GM23338 (cell line): ENCODE measurements at regions not wholly inside any gene's neighbourhood (a gene's known extent, or its start where the extent isn't known, plus 50 kb on each side); places are given as distances from the start of the nearest gene placed in this dataset.

Source experiments
- ATAC-seq: fragments of 200-7000 bp; cut with Tn5 transposase; 3 replicates; pipeline ENCODE4 v1.9.1; 2020
- DNase-seq: peaks from one replicate; pipeline ENCODE4 v3.0.0-alpha.2; 2015; ENCODE audit warnings: low spot score
- H2AFZ ChIP-seq: fragments of 200-600 bp; sonication (generic); 2 replicates; pipeline ENCODE4 v1.8.0; 2016; ENCODE audit warnings: antibody characterized with exemption, mild to moderate bottlenecking, moderate library complexity
- H3F3A ChIP-seq: fragments of 200-600 bp; sonication (generic); replicated peaks from 2 replicates; pipeline ENCODE4 v1.8.0; 2017; ENCODE audit warnings: antibody characterized with exemption, mixed run types, low read depth
- H3K27ac ChIP-seq: fragments of 200-600 bp; sonication (generic); 2 replicates; pipeline ENCODE4 v1.6.1; 2016; ENCODE audit warnings: low read depth
- H3K27me3 ChIP-seq: fragments of 200-600 bp; sonication (generic); 2 replicates; pipeline ENCODE4 v1.8.0; 2016; ENCODE audit warnings: mild to moderate bottlenecking, mixed run types, moderate library complexity; ENCODE audit not compliant: insufficient read depth
- H3K36me3 ChIP-seq: fragments of 200-600 bp; sonication (generic); 2 replicates; pipeline ENCODE4 v1.8.0; 2016; ENCODE audit warnings: mild to moderate bottlenecking; ENCODE audit not compliant: insufficient read depth
- H3K4me1 ChIP-seq: fragments of 200-600 bp; sonication (generic); 2 replicates; pipeline ENCODE4 v1.8.0; 2016; ENCODE audit warnings: mild to moderate bottlenecking, moderate library complexity; ENCODE audit not compliant: insufficient read depth
- H3K4me2 ChIP-seq: fragments of 200-600 bp; sonication (generic); 2 replicates; pipeline ENCODE4 v1.7.1; 2017; ENCODE audit warnings: mixed run types
- H3K4me3 ChIP-seq: fragments of 200-600 bp; sonication (generic); 2 replicates; pipeline ENCODE4 v1.6.1; 2016; ENCODE audit warnings: mixed run types
- H3K79me2 ChIP-seq: fragments of 200-600 bp; sonication (generic); replicated peaks from 2 replicates; pipeline ENCODE4 v1.8.0; 2017; ENCODE audit warnings: mild to moderate bottlenecking; ENCODE audit not compliant: insufficient read depth
- H3K9me2 ChIP-seq: fragments of 200-600 bp; sonication (generic); 2 replicates; pipeline ENCODE4 v1.8.0; 2017; ENCODE audit not compliant: insufficient read depth
- H4K20me1 ChIP-seq: fragments of 200-600 bp; sonication (generic); replicated peaks from 2 replicates; pipeline ENCODE4 v1.8.0; 2017; ENCODE audit warnings: mild to moderate bottlenecking; ENCODE audit not compliant: insufficient read depth
- H3K27ac Mint-ChIP-seq: 2 replicates; pipeline ENCODE4 v1.8.0; 2020; ENCODE audit warnings: inconsistent platforms, mild to moderate bottlenecking, moderate library complexity, mixed read lengths
- H3K27me3 Mint-ChIP-seq: 3 replicates; pipeline ENCODE4 v1.8.0; 2022; ENCODE audit warnings: low read depth, mild to moderate bottlenecking, moderate library complexity, mixed read lengths, inconsistent platforms; ENCODE audit not compliant: insufficient read depth, poor library complexity
- H3K36me3 Mint-ChIP-seq: 3 replicates; pipeline ENCODE4 v1.8.0; 2021; ENCODE audit warnings: low read depth, mild to moderate bottlenecking, inconsistent platforms, moderate library complexity, mixed read lengths
- H3K4me1 Mint-ChIP-seq: 3 replicates; pipeline ENCODE4 v1.8.0; 2020; ENCODE audit warnings: mild to moderate bottlenecking, inconsistent platforms, mixed read lengths
- H3K4me3 Mint-ChIP-seq: 3 replicates; pipeline ENCODE4 v1.8.0; 2021; ENCODE audit warnings: moderate library complexity, mild to moderate bottlenecking, inconsistent platforms, mixed read lengths
- H3K9me3 Mint-ChIP-seq: 3 replicates; pipeline ENCODE4 v1.8.0; 2020; ENCODE audit warnings: moderate library complexity, mild to moderate bottlenecking, inconsistent platforms, mixed read lengths
- CREB1 ChIP-seq: fragments of 250-450 bp; sonication (Bioruptor Pico); IDR thresholded peaks from 2 replicates; pipeline ENCODE4 v1.5.0; 2020; ENCODE audit warnings: low read depth, mild to moderate bottlenecking, moderate library complexity
- EZH2 ChIP-seq: fragments of 200-600 bp; sonication (generic); IDR thresholded peaks from one replicate; pipeline ENCODE4 v1.8.0; 2017; ENCODE audit warnings: antibody characterized with exemption, mild to moderate bottlenecking, low read depth; ENCODE audit not compliant: unreplicated experiment
- EZH2phosphoT487 ChIP-seq: fragments of 200-600 bp; sonication (generic); IDR thresholded peaks from one replicate; pipeline ENCODE4 v1.8.1; 2018; ENCODE audit warnings: antibody characterized with exemption; ENCODE audit not compliant: unreplicated experiment
- JUNB ChIP-seq: IDR thresholded peaks from one replicate; pipeline ENCODE4 v1.6.1; 2016; ENCODE audit warnings: antibody characterized with exemption; ENCODE audit not compliant: unreplicated experiment
- NANOG ChIP-seq: IDR thresholded peaks from 2 replicates; pipeline ENCODE4 v1.6.1; 2016; ENCODE audit warnings: antibody characterized with exemption, borderline replicate concordance
- ZNF114 ChIP-seq: fragments of 250-450 bp; sonication (Bioruptor Pico); IDR thresholded peaks from 2 replicates; pipeline ENCODE4 v1.5.0; 2020; ENCODE audit warnings: mild to moderate bottlenecking, moderate library complexity
- TF ChIP-seq, protein P1 (sequence below), 2 experiments: fragments of 200-600 bp in 1 of 2; sonication (generic) in 1 of 2; conservative IDR thresholded peaks; 2 replicates each; pipeline versions ENCODE4 v1.5.1 to v1.6.1; 2016 to 2017; ENCODE audit warnings: antibody characterized with exemption in 2 of 2, low read depth in 2 of 2, mild to moderate bottlenecking in 2 of 2, moderate library complexity in 1 of 2
- TF ChIP-seq, protein P2 (sequence below): fragments of 250-450 bp; sonication (Bioruptor Pico); IDR thresholded peaks from 2 replicates; pipeline ENCODE4 v1.5.0; 2020; ENCODE audit warnings: mild to moderate bottlenecking, moderate library complexity
- TF ChIP-seq, protein P3 (sequence below): IDR thresholded peaks from 2 replicates; pipeline ENCODE4 v1.6.1; 2016; ENCODE audit warnings: antibody characterized with exemption

DNA sequence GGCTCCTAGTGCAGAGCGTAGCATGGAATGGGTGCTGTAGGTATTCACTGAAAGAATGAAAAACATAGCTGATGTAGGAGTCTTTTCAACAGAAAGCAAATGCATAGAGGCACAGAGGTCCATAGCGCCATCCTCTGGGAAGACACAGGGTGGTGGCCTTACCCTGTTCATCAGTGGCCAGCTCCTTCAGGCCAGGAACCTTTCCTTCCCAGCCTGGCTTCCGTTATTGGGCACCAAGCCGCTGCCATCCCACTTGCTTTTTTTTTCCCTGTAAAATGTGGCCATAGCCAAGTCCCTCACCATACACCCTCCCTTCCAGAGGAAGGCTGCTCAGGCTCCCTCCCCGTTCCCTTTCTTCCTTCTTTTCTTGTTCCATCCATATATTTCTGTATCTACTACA is 118.1 kb downstream of the ZNF621 start:
- Histone ChIP-seq H3F3A (no peaks in the 10 kb centered on the region), H2AFZ (peak overlapping the region; percentile 59; the same call in 1 of the 2 replicates), H3K27me3 (no peaks in the 10 kb centered on the region), H4K20me1 (no peaks in the 10 kb centered on the region), H3K36me3 (no peaks in the 10 kb centered on the region), H3K4me3 (no peak overlapping the region), H3K79me2 (no peaks in the 10 kb centered on the region), H3K9me2 (peaks cover 23% of the 10 kb centered on the region), H3K27ac (no peak overlapping the region), H3K4me2 (no peak overlapping the region), H3K4me1 (no peaks in the 10 kb centered on the region)
- no peaks in the 10 kb centered on the region for H3K4me1 Mint-ChIP-seq
- DNase-seq (peak; percentile 6), ATAC-seq (no peak)
- H3K36me3 Mint-ChIP-seq, result no peaks in the 10 kb centered on the region
- H3K27ac Mint-ChIP-seq, result no peak overlapping the region
- H3K4me3 Mint-ChIP-seq, result no peak overlapping the region
- H3K9me3 Mint-ChIP-seq, result no peaks in the 10 kb centered on the region
- H3K27me3 Mint-ChIP-seq, result no peaks in the 10 kb centered on the region
- TF ChIP-seq, protein P1, sequence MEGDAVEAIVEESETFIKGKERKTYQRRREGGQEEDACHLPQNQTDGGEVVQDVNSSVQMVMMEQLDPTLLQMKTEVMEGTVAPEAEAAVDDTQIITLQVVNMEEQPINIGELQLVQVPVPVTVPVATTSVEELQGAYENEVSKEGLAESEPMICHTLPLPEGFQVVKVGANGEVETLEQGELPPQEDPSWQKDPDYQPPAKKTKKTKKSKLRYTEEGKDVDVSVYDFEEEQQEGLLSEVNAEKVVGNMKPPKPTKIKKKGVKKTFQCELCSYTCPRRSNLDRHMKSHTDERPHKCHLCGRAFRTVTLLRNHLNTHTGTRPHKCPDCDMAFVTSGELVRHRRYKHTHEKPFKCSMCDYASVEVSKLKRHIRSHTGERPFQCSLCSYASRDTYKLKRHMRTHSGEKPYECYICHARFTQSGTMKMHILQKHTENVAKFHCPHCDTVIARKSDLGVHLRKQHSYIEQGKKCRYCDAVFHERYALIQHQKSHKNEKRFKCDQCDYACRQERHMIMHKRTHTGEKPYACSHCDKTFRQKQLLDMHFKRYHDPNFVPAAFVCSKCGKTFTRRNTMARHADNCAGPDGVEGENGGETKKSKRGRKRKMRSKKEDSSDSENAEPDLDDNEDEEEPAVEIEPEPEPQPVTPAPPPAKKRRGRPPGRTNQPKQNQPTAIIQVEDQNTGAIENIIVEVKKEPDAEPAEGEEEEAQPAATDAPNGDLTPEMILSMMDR (conservative IDR thresholded peaks at IDR 0.05; ENCODE audit: low read depth in 2 of 2), result peak; percentile 11 to 65; a peak in 2 of 4 replicates
- TF ChIP-seq CREB1, result no peak

DNA sequence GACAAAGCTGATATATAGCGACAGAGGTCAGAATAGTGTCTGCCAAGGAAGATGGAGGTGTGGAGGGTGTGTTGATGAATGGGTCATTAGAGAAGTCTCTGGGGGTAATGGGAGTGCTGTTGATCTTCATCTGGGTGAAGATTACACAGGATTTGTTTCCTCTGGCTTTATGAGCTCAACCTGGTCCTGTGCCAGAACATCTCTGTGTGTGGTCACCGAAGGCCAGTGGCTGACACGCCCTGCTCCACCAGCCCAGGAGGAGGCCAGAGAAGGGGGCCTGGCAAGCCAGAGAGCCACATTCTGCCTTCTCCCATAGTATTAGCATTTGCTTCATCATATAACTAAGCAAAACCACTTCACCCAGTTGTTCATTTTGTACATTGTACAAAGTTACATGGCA is 121.1 kb downstream of the ZNF621 start:
- Mint-ChIP-seq H3K4me3 (no peak overlapping the region), H3K36me3 (no peaks in the 10 kb centered on the region), H3K4me1 (no peaks in the 10 kb centered on the region), H3K27ac (no peak overlapping the region), H3K27me3 (peaks cover 3% of the 10 kb centered on the region), H3K9me3 (no peaks in the 10 kb centered on the region)
- no peak overlapping the region for H3K4me3 ChIP-seq
- DNase-seq (no peak), ATAC-seq (no peak)
- no peaks in the 10 kb centered on the region for H3K27me3 ChIP-seq
- H3K79me2 ChIP-seq, result no peaks in the 10 kb centered on the region
- no peaks in the 10 kb centered on the region for H3K4me1 ChIP-seq
- H3K4me2 ChIP-seq, result no peak overlapping the region
- no peaks in the 10 kb centered on the region for H3K36me3 ChIP-seq
- H3K9me2 ChIP-seq, result peaks cover 19% of the 10 kb centered on the region; the same call in 1 of the 2 replicates
- no peaks in the 10 kb centered on the region for H4K20me1 ChIP-seq
- TF ChIP-seq JUNB (no peak), EZH2 (no peak), NANOG (no peak), ZNF114 (CRISPR knock-in tag) (no peak), EZH2phosphoT487 (no peak)
- TF ChIP-seq, protein P2, sequence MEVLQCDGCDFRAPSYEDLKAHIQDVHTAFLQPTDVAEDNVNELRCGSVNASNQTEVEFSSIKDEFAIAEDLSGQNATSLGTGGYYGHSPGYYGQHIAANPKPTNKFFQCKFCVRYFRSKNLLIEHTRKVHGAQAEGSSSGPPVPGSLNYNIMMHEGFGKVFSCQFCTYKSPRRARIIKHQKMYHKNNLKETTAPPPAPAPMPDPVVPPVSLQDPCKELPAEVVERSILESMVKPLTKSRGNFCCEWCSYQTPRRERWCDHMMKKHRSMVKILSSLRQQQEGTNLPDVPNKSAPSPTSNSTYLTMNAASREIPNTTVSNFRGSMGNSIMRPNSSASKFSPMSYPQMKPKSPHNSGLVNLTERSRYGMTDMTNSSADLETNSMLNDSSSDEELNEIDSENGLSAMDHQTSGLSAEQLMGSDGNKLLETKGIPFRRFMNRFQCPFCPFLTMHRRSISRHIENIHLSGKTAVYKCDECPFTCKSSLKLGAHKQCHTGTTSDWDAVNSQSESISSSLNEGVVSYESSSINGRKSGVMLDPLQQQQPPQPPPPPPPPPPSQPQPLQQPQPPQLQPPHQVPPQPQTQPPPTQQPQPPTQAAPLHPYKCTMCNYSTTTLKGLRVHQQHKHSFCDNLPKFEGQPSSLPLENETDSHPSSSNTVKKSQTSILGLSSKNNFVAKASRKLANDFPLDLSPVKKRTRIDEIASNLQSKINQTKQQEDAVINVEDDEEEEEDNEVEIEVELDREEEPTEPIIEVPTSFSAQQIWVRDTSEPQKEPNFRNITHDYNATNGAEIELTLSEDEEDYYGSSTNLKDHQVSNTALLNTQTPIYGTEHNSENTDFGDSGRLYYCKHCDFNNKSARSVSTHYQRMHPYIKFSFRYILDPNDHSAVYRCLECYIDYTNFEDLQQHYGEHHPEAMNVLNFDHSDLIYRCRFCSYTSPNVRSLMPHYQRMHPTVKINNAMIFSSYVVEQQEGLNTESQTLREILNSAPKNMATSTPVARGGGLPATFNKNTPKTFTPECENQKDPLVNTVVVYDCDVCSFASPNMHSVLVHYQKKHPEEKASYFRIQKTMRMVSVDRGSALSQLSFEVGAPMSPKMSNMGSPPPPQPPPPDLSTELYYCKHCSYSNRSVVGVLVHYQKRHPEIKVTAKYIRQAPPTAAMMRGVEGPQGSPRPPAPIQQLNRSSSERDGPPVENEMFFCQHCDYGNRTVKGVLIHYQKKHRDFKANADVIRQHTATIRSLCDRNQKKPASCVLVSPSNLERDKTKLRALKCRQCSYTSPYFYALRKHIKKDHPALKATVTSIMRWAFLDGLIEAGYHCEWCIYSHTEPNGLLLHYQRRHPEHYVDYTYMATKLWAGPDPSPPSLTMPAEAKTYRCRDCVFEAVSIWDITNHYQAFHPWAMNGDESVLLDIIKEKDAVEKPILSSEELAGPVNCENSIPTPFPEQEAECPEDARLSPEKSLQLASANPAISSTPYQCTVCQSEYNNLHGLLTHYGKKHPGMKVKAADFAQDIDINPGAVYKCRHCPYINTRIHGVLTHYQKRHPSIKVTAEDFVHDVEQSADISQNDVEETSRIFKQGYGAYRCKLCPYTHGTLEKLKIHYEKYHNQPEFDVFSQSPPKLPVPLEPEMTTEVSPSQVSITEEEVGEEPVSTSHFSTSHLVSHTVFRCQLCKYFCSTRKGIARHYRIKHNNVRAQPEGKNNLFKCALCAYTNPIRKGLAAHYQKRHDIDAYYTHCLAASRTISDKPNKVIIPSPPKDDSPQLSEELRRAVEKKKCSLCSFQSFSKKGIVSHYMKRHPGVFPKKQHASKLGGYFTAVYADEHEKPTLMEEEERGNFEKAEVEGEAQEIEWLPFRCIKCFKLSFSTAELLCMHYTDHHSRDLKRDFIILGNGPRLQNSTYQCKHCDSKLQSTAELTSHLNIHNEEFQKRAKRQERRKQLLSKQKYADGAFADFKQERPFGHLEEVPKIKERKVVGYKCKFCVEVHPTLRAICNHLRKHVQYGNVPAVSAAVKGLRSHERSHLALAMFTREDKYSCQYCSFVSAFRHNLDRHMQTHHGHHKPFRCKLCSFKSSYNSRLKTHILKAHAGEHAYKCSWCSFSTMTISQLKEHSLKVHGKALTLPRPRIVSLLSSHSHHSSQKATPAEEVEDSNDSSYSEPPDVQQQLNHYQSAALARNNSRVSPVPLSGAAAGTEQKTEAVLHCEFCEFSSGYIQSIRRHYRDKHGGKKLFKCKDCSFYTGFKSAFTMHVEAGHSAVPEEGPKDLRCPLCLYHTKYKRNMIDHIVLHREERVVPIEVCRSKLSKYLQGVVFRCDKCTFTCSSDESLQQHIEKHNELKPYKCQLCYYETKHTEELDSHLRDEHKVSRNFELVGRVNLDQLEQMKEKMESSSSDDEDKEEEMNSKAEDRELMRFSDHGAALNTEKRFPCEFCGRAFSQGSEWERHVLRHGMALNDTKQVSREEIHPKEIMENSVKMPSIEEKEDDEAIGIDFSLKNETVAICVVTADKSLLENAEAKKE, result no peak
- TF ChIP-seq, protein P3, sequence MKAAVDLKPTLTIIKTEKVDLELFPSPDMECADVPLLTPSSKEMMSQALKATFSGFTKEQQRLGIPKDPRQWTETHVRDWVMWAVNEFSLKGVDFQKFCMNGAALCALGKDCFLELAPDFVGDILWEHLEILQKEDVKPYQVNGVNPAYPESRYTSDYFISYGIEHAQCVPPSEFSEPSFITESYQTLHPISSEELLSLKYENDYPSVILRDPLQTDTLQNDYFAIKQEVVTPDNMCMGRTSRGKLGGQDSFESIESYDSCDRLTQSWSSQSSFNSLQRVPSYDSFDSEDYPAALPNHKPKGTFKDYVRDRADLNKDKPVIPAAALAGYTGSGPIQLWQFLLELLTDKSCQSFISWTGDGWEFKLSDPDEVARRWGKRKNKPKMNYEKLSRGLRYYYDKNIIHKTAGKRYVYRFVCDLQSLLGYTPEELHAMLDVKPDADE, result no peak
- H3K27ac ChIP-seq, result no peak overlapping the region
- no peaks in the 10 kb centered on the region for H3F3A ChIP-seq
- no peak overlapping the region for H2AFZ ChIP-seq
